ENCODE measurements at regions not wholly inside any gene's neighbourhood (a gene's known extent, or its start where the extent isn't known, plus 50 kb on each side); places are given as distances from the start of the nearest gene placed in this dataset.
"Not testable (repeated sequence)": the region's sequence is repeated elsewhere in the genome, so short reads cannot be mapped to it uniquely, and the experiment has no call there.

DNA sequence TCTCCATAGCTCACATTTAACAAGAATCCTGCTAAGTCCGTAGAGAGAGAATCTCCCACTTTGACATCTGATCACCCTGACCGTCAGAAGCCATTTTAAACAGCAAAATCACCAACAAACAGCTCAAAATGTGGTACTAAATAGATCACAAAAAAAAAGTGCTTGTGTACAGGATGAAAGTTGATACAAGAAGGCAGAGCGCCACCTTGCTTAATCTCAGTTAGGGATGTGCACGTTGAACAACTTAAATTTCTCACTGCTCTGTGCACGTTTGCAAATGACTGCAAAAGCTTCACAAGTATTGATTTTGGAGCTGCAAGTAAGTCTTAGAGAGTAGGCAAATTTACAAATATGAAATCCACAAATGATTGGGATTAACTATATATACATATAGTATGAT lies 63.1 kb upstream of the NREP start:
- Mint-ChIP-seq H3K4me1 (no peaks in the 10 kb centered on the region), H3K27me3 (no peaks in the 10 kb centered on the region), H3K27ac (peak overlapping the region in 1 of 2 donors; percentile 14), H3K9me3 (peaks cover 6 to 16% of the 10 kb centered on the region in 2 donors), H3K4me3 (no peak overlapping the region)
- DNase-seq (no peak), ATAC-seq (no peak)

- not testable (repeated sequence) for H3K4me3 Mint-ChIP-seq, ATAC-seq, H3K27me3 Mint-ChIP-seq, DNase-seq, H3K4me1 Mint-ChIP-seq, H3K27ac Mint-ChIP-seq
- peaks cover 11 to 16% of the 10 kb centered on the region in 2 donors for H3K9me3 Mint-ChIP-seq
These were observed 62.0 kb upstream of the NREP start for GRCh38 chr5:111819028-111819427.

DNA sequence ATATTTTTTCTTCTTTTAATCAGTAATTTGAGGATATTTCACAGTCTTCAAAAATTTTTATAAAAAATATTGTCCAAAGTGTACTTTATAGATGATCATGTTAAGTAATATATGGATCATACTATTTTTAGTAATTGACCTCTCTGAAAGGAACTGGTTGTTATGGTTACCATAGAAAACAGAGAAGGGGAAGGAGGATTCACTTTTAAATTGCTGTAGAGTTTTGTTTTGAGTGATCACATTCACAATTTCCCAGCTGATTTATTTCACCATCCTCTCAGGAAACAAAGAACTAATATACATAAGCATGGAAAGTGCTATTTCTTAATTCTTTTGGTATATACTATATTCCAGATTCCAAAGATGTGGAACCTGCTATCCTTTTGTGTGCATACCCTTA lies 56.5 kb upstream of the NREP start:
- Mint-ChIP-seq H3K9me3 (peaks cover 0 to 4% of the 10 kb centered on the region in 2 donors), H3K4me3 (no peak overlapping the region), H3K4me1 (no peaks in the 10 kb centered on the region), H3K27me3 (no peaks in the 10 kb centered on the region), H3K27ac (no peak overlapping the region)
- ATAC-seq = no peak
- DNase-seq = no peak

- H3K27me3 Mint-ChIP-seq = no peaks in the 10 kb centered on the region
- H3K9me3 Mint-ChIP-seq = peaks cover 0 to 4% of the 10 kb centered on the region in 2 donors
- no peak overlapping the region for H3K4me3 Mint-ChIP-seq
- no peak for DNase-seq
- ATAC-seq = no peak
- no peak overlapping the region for H3K27ac Mint-ChIP-seq
- H3K4me1 Mint-ChIP-seq = no peaks in the 10 kb centered on the region
These were observed 53.1 kb upstream of the NREP start for GRCh38 chr5:111810112-111810511.
